Endothelial cell (in vitro differentiated cells): ENCODE measurements at regions not wholly inside any gene's neighbourhood (a gene's known extent, or its start where the extent isn't known, plus 50 kb on each side); places are given as distances from the start of the nearest gene placed in this dataset.

ENCODE experiments used
- DNase-seq: peaks from one replicate; pipeline ENCODE4 v3.0.0; 2021; ENCODE audit warnings: low spot score
- H3K27ac Mint-ChIP-seq: one replicate; pipeline ENCODE4 v1.8.0; 2021; ENCODE audit warnings: mixed read lengths, inconsistent platforms; ENCODE audit not compliant: unreplicated experiment
- H3K27me3 Mint-ChIP-seq: one replicate; pipeline ENCODE4 v1.8.0; 2021; ENCODE audit warnings: mild to moderate bottlenecking, moderate library complexity, mixed read lengths, inconsistent platforms; ENCODE audit not compliant: unreplicated experiment
- H3K36me3 Mint-ChIP-seq: one replicate; pipeline ENCODE4 v1.8.0; 2021; ENCODE audit warnings: mild to moderate bottlenecking, low read depth, mixed read lengths, inconsistent platforms; ENCODE audit not compliant: unreplicated experiment
- H3K4me1 Mint-ChIP-seq: one replicate; pipeline ENCODE4 v1.8.0; 2021; ENCODE audit warnings: mild to moderate bottlenecking, mixed read lengths, inconsistent platforms; ENCODE audit not compliant: unreplicated experiment
- H3K4me3 Mint-ChIP-seq: one replicate; pipeline ENCODE4 v1.8.0; 2021; ENCODE audit warnings: mild to moderate bottlenecking, mixed read lengths, inconsistent platforms; ENCODE audit not compliant: unreplicated experiment
- H3K9me3 Mint-ChIP-seq: one replicate; pipeline ENCODE4 v1.8.0; 2021; ENCODE audit warnings: mixed read lengths, inconsistent platforms; ENCODE audit not compliant: unreplicated experiment
- TF ChIP-seq, protein P1 (sequence below): fragments of 200-600 bp; sonication (generic); IDR thresholded peaks from one replicate; pipeline ENCODE4 v1.5.0; 2021; ENCODE audit warnings: antibody characterized with exemption; ENCODE audit not compliant: unreplicated experiment

DNA sequence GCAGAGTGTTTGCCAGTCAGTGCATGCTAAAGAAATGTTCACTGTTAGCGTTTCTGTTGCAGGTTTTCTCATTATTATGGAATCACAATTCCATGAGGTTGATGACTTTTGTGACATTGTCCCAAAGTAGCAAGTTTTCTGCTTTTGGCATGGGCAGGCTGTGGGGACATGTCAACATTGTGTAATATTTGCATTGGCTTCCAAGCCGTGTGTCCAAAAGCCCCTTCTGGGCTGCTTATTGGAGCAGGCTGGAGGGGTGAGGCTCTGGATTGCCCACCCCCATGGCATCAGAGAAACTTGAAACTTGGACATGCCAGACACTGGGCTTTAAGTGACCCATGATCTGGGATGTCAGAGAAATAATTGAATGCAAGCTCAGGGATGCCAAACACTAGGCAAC lies 90.7 kb downstream of the RTL9 start:
- TF ChIP-seq, protein P1, sequence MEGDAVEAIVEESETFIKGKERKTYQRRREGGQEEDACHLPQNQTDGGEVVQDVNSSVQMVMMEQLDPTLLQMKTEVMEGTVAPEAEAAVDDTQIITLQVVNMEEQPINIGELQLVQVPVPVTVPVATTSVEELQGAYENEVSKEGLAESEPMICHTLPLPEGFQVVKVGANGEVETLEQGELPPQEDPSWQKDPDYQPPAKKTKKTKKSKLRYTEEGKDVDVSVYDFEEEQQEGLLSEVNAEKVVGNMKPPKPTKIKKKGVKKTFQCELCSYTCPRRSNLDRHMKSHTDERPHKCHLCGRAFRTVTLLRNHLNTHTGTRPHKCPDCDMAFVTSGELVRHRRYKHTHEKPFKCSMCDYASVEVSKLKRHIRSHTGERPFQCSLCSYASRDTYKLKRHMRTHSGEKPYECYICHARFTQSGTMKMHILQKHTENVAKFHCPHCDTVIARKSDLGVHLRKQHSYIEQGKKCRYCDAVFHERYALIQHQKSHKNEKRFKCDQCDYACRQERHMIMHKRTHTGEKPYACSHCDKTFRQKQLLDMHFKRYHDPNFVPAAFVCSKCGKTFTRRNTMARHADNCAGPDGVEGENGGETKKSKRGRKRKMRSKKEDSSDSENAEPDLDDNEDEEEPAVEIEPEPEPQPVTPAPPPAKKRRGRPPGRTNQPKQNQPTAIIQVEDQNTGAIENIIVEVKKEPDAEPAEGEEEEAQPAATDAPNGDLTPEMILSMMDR: no peak
- Mint-ChIP-seq H3K27me3 (peaks cover 3% of the 10 kb centered on the region), H3K36me3 (no peaks in the 10 kb centered on the region), H3K9me3 (no peaks in the 10 kb centered on the region), H3K4me3 (no peak overlapping the region), H3K4me1 (peaks cover 8% of the 10 kb centered on the region), H3K27ac (no peak overlapping the region)
- DNase-seq: no peak

DNA sequence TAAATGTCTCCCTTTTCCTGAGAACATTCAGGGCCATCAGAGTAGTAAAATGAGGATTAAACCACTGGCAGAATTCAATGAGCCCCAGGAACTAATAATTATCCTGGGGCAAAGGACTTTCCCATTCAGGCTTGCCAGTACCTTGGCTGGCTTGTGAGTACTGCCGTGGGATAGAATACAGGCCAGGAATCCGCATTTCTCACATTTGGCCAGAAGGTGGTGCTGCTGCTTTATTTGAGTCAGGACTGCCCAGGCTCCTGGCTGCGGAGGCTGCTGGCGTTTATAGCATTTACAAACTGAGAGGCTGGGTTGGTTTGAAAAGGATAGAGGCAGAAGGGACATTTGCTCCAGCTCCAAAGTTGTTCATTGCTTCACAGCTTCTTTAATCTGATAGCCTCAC lies 91.4 kb downstream of the RTL9 start:
- Mint-ChIP-seq H3K4me3 (no peak overlapping the region), H3K27me3 (peaks cover 3% of the 10 kb centered on the region), H3K9me3 (no peaks in the 10 kb centered on the region)

DNA sequence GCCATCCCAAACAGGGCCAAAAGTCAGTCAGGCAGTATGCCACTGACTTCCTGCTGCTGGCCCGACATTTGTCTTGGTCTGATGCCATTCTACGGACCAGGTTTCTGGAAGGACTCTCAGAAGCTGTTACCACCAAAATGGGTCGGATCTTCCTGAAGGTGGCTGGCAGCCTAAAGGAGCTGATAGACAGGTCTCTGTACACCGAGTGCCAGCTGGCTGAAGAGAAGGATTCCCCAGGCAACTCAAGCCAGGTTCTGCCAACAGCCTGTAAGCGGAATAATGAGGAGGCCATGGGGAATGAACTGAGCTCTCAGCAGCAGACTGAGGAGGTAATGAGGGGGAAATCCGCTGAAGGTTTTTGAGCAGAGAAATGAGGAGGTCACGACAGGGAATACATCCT lies 95.7 kb downstream of the RTL9 start:
- H3K36me3 Mint-ChIP-seq: no peaks in the 10 kb centered on the region
- no peak overlapping the region for H3K4me3 Mint-ChIP-seq
- no peaks in the 10 kb centered on the region for H3K4me1 Mint-ChIP-seq
- H3K27me3 Mint-ChIP-seq: peaks cover 3% of the 10 kb centered on the region
- no peak overlapping the region for H3K27ac Mint-ChIP-seq
- TF ChIP-seq, protein P1: no peak
- DNase-seq: no peak
- no peaks in the 10 kb centered on the region for H3K9me3 Mint-ChIP-seq

More for the DNA sequence above, 91.4 kb downstream of the RTL9 start:
- TF ChIP-seq, protein P1: peak; percentile 46
- Mint-ChIP-seq H3K36me3 (no peaks in the 10 kb centered on the region), H3K27ac (no peak overlapping the region), H3K4me1 (peaks cover 6% of the 10 kb centered on the region)
- DNase-seq: peak; percentile 73

DNA sequence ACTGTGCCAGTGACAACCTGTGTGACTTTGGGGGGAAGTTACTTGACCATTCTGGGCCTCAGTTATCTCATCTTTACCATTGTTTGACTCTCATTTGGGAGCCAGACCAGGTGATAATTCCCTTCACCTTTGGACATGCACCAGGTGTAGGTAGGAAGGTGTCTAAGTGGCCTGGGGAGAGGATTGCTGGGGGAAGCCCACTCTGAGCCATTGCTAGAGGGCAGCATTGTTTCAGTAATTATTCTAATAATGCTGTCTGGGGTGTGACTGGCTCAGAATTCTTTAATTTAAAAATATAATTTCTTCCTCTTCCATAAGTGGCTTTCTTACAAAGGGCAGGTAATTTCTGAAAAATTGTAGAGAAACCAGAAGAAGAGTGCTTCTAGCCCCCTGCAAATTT lies 104.3 kb downstream of the RTL9 start:
- Mint-ChIP-seq H3K4me3 (no peak overlapping the region), H3K4me1 (no peaks in the 10 kb centered on the region), H3K9me3 (no peaks in the 10 kb centered on the region), H3K27ac (no peak overlapping the region), H3K36me3 (no peaks in the 10 kb centered on the region), H3K27me3 (no peaks in the 10 kb centered on the region)
- no peak for DNase-seq
- TF ChIP-seq, protein P1: no peak

DNA sequence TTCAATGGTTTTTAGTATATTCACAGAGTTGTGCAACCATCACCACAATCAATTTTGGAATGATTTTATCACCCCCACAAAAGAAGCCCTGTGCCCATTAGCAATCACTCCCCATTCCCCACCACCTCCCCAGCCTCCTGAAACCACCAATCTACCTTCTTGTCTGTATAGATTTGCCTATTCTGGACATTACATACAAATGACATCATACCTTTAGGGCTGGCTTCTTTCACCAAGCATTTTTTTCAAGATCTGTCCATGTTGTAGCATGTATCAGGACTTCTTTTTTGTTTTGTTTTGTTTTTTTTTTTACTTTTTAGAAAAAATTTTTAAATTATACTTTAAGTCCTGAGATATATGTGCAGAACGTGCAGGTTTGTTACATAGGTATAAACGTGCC lies 108.1 kb downstream of the RTL9 start:
- DNase-seq: no peak
- Mint-ChIP-seq H3K27ac (no peak overlapping the region), H3K4me1 (no peaks in the 10 kb centered on the region), H3K9me3 (no peaks in the 10 kb centered on the region), H3K27me3 (no peaks in the 10 kb centered on the region), H3K36me3 (no peaks in the 10 kb centered on the region), H3K4me3 (no peak overlapping the region)
- TF ChIP-seq, protein P1: no peak
